PC-9 (cell line): ENCODE measurements at regions not wholly inside any gene's neighbourhood (a gene's known extent, or its start where the extent isn't known, plus 50 kb on each side); places are given as distances from the start of the nearest gene placed in this dataset.

ENCODE experiments used
- BruUV-seq: library from RNA; stranded (reverse); fragments of 400-500 nt; replicated peaks from 2 replicates; lab custom pipeline; 2021; lab: Mats Ljungman, UMichigan
- CTCF ChIA-PET: fragments of 300-600 bp; sonication (Branson Sonifier 250); formaldehyde crosslinking; loops from one replicate; lab custom pipeline; 2022; ENCODE audit warnings: antibody characterized with exemption; lab: Charles Lee
- POLR2A ChIA-PET: fragments of 300-600 bp; sonication (Branson Sonifier 250); formaldehyde crosslinking; loops from one replicate; lab custom pipeline; 2022; ENCODE audit warnings: antibody characterized with exemption; ENCODE audit not compliant: unreplicated experiment; lab: Charles Lee
- DNase-seq, 2 experiments: peaks; one replicate each; pipeline versions ENCODE4 v3.0.0 to v3.0.0-alpha.2; 2015 to 2022; ENCODE audit warnings: mixed read lengths in 1 of 2
- H2AFZ ChIP-seq: fragments of 200-600 bp; sonication (generic); 2 replicates; pipeline ENCODE4 v1.8.1; 2017; ENCODE audit warnings: antibody characterized with exemption
- H3F3A ChIP-seq: fragments of 200-600 bp; sonication (generic); 2 replicates; pipeline ENCODE4 v1.8.1; 2017; ENCODE audit warnings: antibody characterized with exemption, mild to moderate bottlenecking, low read depth; ENCODE audit not compliant: insufficient read depth
- H3K27ac ChIP-seq: fragments of 200-600 bp; sonication (generic); 2 replicates; pipeline ENCODE4 v1.6.1; 2016; ENCODE audit warnings: mixed run types
- H3K27me3 ChIP-seq: fragments of 200-600 bp; sonication (generic); 2 replicates; pipeline ENCODE4 v1.6.1; 2016; ENCODE audit warnings: low read depth, mixed run types; ENCODE audit not compliant: insufficient read depth
- H3K36me3 ChIP-seq: fragments of 200-600 bp; sonication (generic); 2 replicates; pipeline ENCODE4 v1.6.1; 2016; ENCODE audit warnings: low read depth, mixed run types
- H3K4me1 ChIP-seq: fragments of 200-600 bp; sonication (generic); replicated peaks from 2 replicates; pipeline ENCODE4 v1.6.1; 2016; ENCODE audit warnings: mixed run types; ENCODE audit not compliant: insufficient read depth
- H3K4me2 ChIP-seq: fragments of 200-600 bp; sonication (generic); 2 replicates; pipeline ENCODE4 v1.6.1; 2017; ENCODE audit warnings: mixed run types
- H3K4me3 ChIP-seq: fragments of 200-600 bp; sonication (generic); 2 replicates; pipeline ENCODE4 v1.6.1; 2016; ENCODE audit warnings: mixed run types
- H3K79me2 ChIP-seq: fragments of 200-600 bp; sonication (generic); 2 replicates; pipeline ENCODE4 v1.6.1; 2017; ENCODE audit warnings: low read depth, mixed run types
- H3K9me2 ChIP-seq: fragments of 200-600 bp; sonication (generic); 2 replicates; pipeline ENCODE4 v1.8.1; 2017; ENCODE audit warnings: mild to moderate bottlenecking; ENCODE audit not compliant: insufficient read depth
- H3K9me3 ChIP-seq: fragments of 200-600 bp; sonication (generic); 2 replicates; pipeline ENCODE4 v1.8.1; 2016; ENCODE audit warnings: low read depth; ENCODE audit not compliant: insufficient read depth
- H4K20me1 ChIP-seq: fragments of 200-600 bp; sonication (generic); 2 replicates; pipeline ENCODE4 v1.8.1; 2017; ENCODE audit not compliant: insufficient read depth
- CTCF ChIP-seq: fragments of 200-600 bp; sonication (generic); conservative IDR thresholded peaks from 2 replicates; pipeline ENCODE4 v1.6.1; 2017; ENCODE audit warnings: mixed run types, antibody characterized with exemption, mild to moderate bottlenecking, moderate library complexity
- EZH2 ChIP-seq: fragments of 200-600 bp; sonication (generic); IDR thresholded peaks from 2 replicates; pipeline ENCODE4 v1.8.0; 2017; ENCODE audit warnings: antibody characterized with exemption, low read depth
- intact Hi-C: fragments of 100-400 bp; cut with micrococcal nuclease; formaldehyde crosslinking; loops from one replicate; pipeline ENCODE4 v1.10.0; 2022; ENCODE audit not compliant: unreplicated experiment

GRCh38 chr10:121265360-121266123, 332.7 kb downstream of the FGFR2 start:
- H3F3A ChIP-seq, result no peaks in the 10 kb centered on the region
- no TSS peak for BruUV-seq
- H3K4me1 ChIP-seq, result no peaks in the 10 kb centered on the region
- DNase-seq, result no peak
- no peak overlapping the region for H2AFZ ChIP-seq
- ChIA-PET POLR2A (no interaction called here), CTCF (no interaction called here)
- no peaks in the 10 kb centered on the region for H3K9me2 ChIP-seq
- no peak overlapping the region for H3K4me3 ChIP-seq
- H3K4me2 ChIP-seq, result no peak overlapping the region
- intact Hi-C loops, result no loop called here
- H3K9me3 ChIP-seq, result no peaks in the 10 kb centered on the region
- no peaks in the 10 kb centered on the region for H4K20me1 ChIP-seq
- H3K79me2 ChIP-seq, result no peaks in the 10 kb centered on the region
- H3K27ac ChIP-seq, result no peak overlapping the region
- H3K27me3 ChIP-seq, result no peaks in the 10 kb centered on the region; the same call in 1 of the 2 replicates
- TF ChIP-seq EZH2 (no peak), CTCF (no peak)
- H3K36me3 ChIP-seq, result no peaks in the 10 kb centered on the region

- H2AFZ ChIP-seq, result no peak overlapping the region
- no peaks in the 10 kb centered on the region for H3K9me2 ChIP-seq
- peaks cover 4% of the 10 kb centered on the region; the same call in 1 of the 2 replicates for H3K27me3 ChIP-seq
- H3K4me1 ChIP-seq, result no peaks in the 10 kb centered on the region
- ChIA-PET CTCF (no interaction called here), POLR2A (no interaction called here)
- intact Hi-C loops, result no loop called here
- H3K79me2 ChIP-seq, result no peaks in the 10 kb centered on the region
- no peaks in the 10 kb centered on the region for H3K9me3 ChIP-seq
- no peak overlapping the region for H3K27ac ChIP-seq
- no peaks in the 10 kb centered on the region for H4K20me1 ChIP-seq
- BruUV-seq, result no TSS peak
- no peak for DNase-seq
- no peak overlapping the region for H3K4me3 ChIP-seq
- no peaks in the 10 kb centered on the region for H3K36me3 ChIP-seq
- no peak overlapping the region for H3K4me2 ChIP-seq
- TF ChIP-seq CTCF, result no peak
- H3F3A ChIP-seq, result no peaks in the 10 kb centered on the region
These were observed 331.9 kb downstream of the FGFR2 start for GRCh38 chr10:121266370-121266769.

- ChIA-PET CTCF (no interaction called here), POLR2A (no interaction called here)
- Histone ChIP-seq H4K20me1 (no peaks in the 10 kb centered on the region), H3K9me3 (no peaks in the 10 kb centered on the region), H3K27ac (no peak overlapping the region), H3K4me3 (no peak overlapping the region), H3F3A (no peaks in the 10 kb centered on the region), H3K4me1 (no peaks in the 10 kb centered on the region), H3K27me3 (peaks cover 4% of the 10 kb centered on the region; the same call in 1 of the 2 replicates), H3K36me3 (no peaks in the 10 kb centered on the region), H2AFZ (no peak overlapping the region), H3K4me2 (no peak overlapping the region), H3K9me2 (no peaks in the 10 kb centered on the region), H3K79me2 (no peaks in the 10 kb centered on the region)
- no TSS peak for BruUV-seq
- intact Hi-C loops, result no loop called here
- TF ChIP-seq EZH2 (no peak), CTCF (no peak)
- no peak for DNase-seq
These were observed 330.8 kb downstream of the FGFR2 start for GRCh38 chr10:121267236-121268003.
